Fibroblast of the aortic adventitia (primary cell): ENCODE measurements at regions not wholly inside any gene's neighbourhood (a gene's known extent, or its start where the extent isn't known, plus 50 kb on each side); places are given as distances from the start of the nearest gene placed in this dataset.
A peak's percentile ranks its signal among the peaks of the same experiment; 100 is the strongest.

Experiments
- DNase-seq: peaks from one replicate; pipeline ENCODE4 v3.0.0-alpha.2; 2010; ENCODE audit warnings: low read depth
- H3K4me3 ChIP-seq: 2 replicates; pipeline ENCODE4 v1.5.1; 2011; ENCODE audit warnings: low read depth, mild to moderate bottlenecking, control low read depth, low read length, moderate library complexity
- TF ChIP-seq, protein P1 (sequence below): IDR thresholded peaks from 2 replicates; pipeline ENCODE4 v1.5.1; 2011; ENCODE audit warnings: mild to moderate bottlenecking, low read length, control low read depth, inconsistent platforms; ENCODE audit not compliant: insufficient read depth

DNA sequence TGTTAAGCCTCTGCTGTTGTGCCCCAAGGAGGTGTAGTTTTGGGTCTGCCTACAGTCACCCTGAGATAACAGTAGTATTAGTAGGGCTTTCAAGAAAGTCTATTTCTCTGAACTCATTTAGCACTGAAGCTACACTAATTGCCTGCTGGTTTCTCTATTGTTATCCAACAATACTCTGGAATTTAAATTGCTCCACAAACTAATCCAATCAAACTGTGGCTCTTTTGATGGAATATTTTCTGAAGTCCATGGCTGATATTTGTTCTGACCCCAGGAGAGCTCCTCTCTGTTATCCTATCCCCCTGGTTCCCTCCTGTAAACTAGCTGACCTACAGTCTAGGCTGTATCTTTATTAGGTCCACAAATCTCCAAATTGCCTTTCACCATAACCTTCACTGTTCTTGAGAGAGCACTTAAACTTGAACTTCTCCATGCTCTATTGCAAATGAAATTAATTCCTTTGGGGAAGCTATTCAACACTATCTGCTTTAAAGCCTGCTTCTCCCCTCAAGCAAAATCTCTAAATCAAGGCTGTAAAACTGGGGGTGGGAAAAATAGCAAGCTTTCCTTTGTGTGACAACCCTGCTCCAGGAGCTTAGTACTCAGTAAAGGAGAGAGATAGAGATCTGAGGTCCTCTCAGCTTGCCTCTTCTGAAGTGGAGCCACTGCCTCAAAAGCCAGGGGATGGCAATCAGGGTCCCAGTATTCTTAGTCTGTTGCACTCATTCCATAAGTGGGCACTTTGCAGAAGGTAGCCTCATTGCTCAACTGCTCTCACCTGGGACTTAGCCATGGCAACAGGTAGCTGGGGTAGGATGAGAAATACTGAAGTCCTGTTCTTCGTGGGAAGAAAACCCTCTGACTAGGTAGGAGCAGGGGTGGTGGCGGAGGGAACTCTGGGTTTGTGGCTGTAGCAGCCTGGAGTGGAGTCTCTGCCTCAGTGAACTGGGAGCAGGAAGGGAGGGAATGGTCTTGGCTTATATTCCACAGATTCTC lies 110.9 kb downstream of the MACIR start:
- TF ChIP-seq, protein P1, sequence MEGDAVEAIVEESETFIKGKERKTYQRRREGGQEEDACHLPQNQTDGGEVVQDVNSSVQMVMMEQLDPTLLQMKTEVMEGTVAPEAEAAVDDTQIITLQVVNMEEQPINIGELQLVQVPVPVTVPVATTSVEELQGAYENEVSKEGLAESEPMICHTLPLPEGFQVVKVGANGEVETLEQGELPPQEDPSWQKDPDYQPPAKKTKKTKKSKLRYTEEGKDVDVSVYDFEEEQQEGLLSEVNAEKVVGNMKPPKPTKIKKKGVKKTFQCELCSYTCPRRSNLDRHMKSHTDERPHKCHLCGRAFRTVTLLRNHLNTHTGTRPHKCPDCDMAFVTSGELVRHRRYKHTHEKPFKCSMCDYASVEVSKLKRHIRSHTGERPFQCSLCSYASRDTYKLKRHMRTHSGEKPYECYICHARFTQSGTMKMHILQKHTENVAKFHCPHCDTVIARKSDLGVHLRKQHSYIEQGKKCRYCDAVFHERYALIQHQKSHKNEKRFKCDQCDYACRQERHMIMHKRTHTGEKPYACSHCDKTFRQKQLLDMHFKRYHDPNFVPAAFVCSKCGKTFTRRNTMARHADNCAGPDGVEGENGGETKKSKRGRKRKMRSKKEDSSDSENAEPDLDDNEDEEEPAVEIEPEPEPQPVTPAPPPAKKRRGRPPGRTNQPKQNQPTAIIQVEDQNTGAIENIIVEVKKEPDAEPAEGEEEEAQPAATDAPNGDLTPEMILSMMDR, result no peak

DNA sequence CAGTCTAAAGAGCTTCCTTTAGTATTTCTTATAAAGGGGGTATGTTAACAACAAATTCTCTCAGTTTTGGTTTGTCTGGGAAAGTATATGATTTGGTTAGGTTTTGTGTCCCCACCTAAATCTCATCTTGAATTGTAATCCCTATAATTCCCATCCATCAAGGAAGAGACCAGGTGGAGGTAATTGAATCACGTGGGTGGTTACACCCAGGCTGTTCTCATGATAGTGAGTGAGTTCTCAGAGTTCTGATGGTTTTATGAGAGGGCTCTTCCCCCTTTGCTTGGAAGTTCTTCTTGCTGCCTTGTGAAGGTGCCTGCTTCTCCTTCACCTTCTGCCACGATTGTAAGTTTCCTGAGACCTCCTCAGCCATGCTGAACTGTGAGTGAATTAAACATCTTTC lies 109.1 kb downstream of the MACIR start:
- no peak for DNase-seq
- TF ChIP-seq, protein P1, result no peak
- H3K4me3 ChIP-seq, result no peak overlapping the region

More for the DNA sequence above, 110.9 kb downstream of the MACIR start:
- H3K4me3 ChIP-seq, result no peak overlapping the region
- no peak for DNase-seq

DNA sequence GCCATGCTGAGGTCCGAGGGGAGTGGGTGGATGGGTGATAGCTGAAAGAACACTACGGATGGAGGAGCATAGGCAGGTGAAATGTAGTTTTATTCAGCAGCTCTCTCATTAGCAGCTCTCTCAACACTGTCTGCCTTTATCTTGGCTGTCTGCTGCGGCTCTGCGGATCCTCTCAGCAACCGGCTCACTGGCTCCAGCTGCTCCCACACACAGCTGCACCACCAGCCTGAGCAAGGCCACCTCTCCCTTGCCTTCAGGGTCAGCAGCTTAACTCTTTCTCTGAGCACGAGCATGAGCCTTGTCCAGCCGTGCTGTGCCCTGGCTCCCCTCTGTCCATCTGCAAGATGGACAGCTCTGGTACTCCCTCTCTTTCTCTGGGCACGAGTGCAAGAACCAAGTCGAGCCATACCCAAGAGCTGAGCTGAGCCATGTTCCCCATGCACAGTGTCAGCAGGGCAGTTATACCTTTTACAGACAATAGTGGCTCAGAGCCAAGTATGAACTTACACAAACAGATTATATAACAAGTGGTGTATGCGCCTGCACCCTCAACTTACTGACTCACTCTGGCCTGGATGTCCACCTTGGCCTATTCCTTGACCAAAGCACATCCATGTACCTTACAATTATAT lies 108.5 kb downstream of the MACIR start:
- no peak overlapping the region for H3K4me3 ChIP-seq
- no peak for DNase-seq
- TF ChIP-seq, protein P1, result no peak

DNA sequence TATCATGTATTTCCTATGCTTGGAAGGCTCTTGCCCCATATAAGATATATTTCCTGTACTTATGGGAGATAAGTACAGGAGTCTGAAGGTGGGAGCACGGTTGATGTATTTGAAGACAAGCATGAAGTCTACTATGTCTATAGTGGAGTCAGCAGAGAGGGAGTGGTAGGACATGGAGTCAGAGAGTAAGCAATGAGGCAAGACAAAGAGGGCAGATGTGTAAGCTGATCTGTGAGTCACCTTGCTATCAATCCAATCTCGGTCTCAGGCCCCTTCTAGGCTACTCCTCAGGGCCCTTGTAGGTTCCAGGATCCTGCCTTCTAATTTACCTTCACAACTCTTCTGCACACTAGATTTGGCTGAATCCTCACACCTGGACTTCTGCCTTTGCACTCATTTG lies 105.5 kb downstream of the MACIR start:
- H3K4me3 ChIP-seq, result no peak overlapping the region
- DNase-seq, result no peak
- TF ChIP-seq, protein P1, result no peak

DNA sequence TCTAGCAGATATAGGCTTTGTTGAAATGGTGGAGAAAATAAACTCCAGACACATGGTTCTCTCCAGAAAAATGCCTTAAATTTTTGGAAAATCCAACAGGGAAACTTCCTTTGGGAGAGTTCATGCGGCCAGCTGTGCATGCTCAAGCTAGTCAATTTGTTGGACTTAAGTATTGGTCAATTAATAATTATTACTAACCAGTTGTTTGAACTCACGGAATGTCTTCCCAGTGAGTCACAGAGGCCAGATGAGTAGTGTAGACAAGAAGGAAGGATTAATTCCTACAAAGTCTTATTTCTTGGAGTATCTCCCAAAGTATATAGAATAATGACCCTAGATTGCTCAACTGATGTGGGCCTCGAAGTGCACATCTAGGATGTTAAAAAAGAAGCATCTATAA lies 103.6 kb downstream of the MACIR start:
- no peak overlapping the region for H3K4me3 ChIP-seq
- TF ChIP-seq, protein P1, result no peak
- peak; percentile 12 for DNase-seq

DNA sequence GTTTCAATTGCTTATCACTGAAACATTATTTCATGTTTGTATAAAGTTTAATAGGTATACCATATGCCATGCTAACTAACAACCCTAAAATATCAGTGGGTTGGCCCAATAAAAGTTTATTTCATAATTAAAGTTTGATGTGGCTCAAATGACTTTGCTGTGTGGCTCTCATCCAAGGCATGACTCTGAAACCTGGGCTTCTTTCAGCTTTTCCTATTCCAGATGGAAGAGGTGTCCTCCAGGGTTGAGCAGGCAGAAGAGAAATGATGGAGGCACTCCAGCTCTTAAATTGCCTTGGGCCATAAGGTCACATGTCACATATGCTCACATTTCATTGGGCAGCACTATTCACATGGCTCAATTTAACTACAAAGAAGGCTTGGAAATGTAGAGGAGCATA lies 101.9 kb downstream of the MACIR start:
- TF ChIP-seq, protein P1, result no peak

More for the DNA sequence above, 101.9 kb downstream of the MACIR start:
- H3K4me3 ChIP-seq, result no peak overlapping the region
- no peak for DNase-seq
